Umbilical cord (tissue), 1 donor: ENCODE measurements at regions not wholly inside any gene's neighbourhood (a gene's known extent, or its start where the extent isn't known, plus 50 kb on each side); places are given as distances from the start of the nearest gene placed in this dataset.

Source experiments
- DNase-seq: peaks from one replicate; pipeline ENCODE4 v3.0.0-alpha.2; 2015; ENCODE audit warnings: low spot score

- no peak for DNase-seq
Measured at GRCh38 chr4:153137677-153138630, 66.3 kb upstream of the TRIM2 start.

- no peak for DNase-seq
Measured at GRCh38 chr4:153138736-153139135, 65.5 kb upstream of the TRIM2 start.

GRCh38 chr4:153140294-153140693 lies 63.9 kb upstream of the TRIM2 start:
- DNase-seq = no peak

GRCh38 chr4:153141238-153141637 lies 63.0 kb upstream of the TRIM2 start:
- DNase-seq = no peak

- peak; percentile 82 for DNase-seq
Measured at GRCh38 chr4:153142700-153143438, 61.4 kb upstream of the TRIM2 start.

GRCh38 chr4:153143527-153144348 lies 60.5 kb upstream of the TRIM2 start:
- DNase-seq = no peak

- DNase-seq = no peak
Measured at GRCh38 chr4:153146031-153146430, 58.2 kb upstream of the TRIM2 start.

- DNase-seq = no peak
Measured at GRCh38 chr4:153146961-153147360, 57.3 kb upstream of the TRIM2 start.

GRCh38 chr4:153148791-153149190 lies 55.5 kb upstream of the TRIM2 start:
- no peak for DNase-seq

- peak; percentile 85 for DNase-seq
Measured at GRCh38 chr4:153151535-153152455, 52.4 kb upstream of the TRIM2 start.

- peak; percentile 54 for DNase-seq
Measured at GRCh38 chr4:153152501-153153338, 51.5 kb upstream of the TRIM2 start.

GRCh38 chr4:153153339-153153871 lies 50.8 kb upstream of the TRIM2 start:
- peak; percentile 67 for DNase-seq

GRCh38 chr4:153154007-153154975 lies 50.0 kb upstream of the TRIM2 start:
- DNase-seq = peak; percentile 91
